ENCODE measurements at regions not wholly inside any gene's neighbourhood (a gene's known extent, or its start where the extent isn't known, plus 50 kb on each side); places are given as distances from the start of the nearest gene placed in this dataset.

DNA sequence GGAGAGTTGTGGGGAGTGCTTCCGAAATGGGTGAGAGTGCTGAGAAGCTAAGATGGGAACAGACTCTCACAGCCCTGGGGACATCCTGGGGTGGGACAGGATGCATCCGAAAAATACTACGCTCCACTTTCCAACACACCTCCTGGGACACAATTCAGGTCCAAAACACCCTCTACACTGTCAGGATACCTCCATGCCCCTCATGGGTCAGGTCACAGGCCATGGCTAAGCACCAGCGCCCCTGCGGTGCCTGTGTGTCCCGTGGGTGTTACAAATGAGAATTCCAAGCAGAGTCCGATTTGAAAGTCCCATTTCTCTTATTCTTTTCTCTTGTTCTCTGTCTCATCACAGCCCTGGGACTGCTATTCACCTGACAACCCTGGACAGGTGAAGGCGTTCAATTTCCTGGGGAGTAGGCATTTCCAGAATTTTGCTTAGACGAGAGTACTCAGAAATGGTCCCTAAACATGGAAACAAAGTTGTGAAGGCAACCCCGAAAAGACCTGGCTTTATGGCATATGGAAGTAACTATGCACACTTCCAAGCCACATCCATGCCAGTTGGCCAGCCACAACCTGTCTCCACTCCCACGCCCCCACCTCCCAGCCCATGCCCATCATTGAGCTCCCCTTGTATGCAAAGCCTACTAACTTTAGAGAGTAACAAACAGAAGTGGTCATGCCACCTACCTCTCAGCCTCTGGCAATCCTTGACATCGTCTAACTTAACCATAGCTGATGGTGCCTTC, 87.9 kb upstream of the ZNF507 start:
- TF ChIP-seq CTCF (IDR thresholded peaks at IDR 0.05; ENCODE audit: low read length) (no peak), EZH2phosphoT487 (IDR thresholded peaks at IDR 0.05; ENCODE audit: low read length) (no peak), EZH2 (optimal IDR thresholded peaks at IDR 0.05; ENCODE audit: low read depth, low read length) (no peak)

Data from MM.1S (cell line).